Pancreas (tissue), 10 donors: ENCODE measurements at regions not wholly inside any gene's neighbourhood (a gene's known extent, or its start where the extent isn't known, plus 50 kb on each side); places are given as distances from the start of the nearest gene placed in this dataset.

ENCODE experiments used
- ATAC-seq, 4 donors: fragments of 200-7000 bp; cut with Tn5 transposase; one replicate each; pipeline versions ENCODE4 v1.8.0 to v1.9.1; 2020; ENCODE audit warnings: mild to moderate bottlenecking in 4 of 4, moderate library complexity in 4 of 4
- DNase-seq, 6 donors: peaks; one replicate each; pipeline ENCODE4 v3.0.0-alpha.2; 2020
- FAIRE-seq: peaks from 2 replicates; lab custom pipeline; 2012; peaks lifted over from hg19 to GRCh38; lab: Jason Lieb, UNC
- H3K27ac ChIP-seq, 4 donors: fragments of 200-600 bp; sonication (generic); 1 replicate in 3 of 4; 2 replicates in 1 of 4; pipeline versions ENCODE4 v1.5.0 to v1.8.0; 2020
- H3K27me3 ChIP-seq, 4 donors: fragments of 200-600 bp; one replicate each; pipeline ENCODE4 v1.8.0; 2021
- H3K36me3 ChIP-seq, 3 donors: fragments of 200-600 bp; sonication (generic) in 1 of 3; one replicate each; pipeline versions ENCODE4 v1.5.0 to v1.8.0; 2020 to 2021
- H3K4me1 ChIP-seq, 3 donors: fragments of 200-600 bp; one replicate each; pipeline ENCODE4 v1.8.0; 2021
- H3K4me3 ChIP-seq, 4 donors: fragments of 200-600 bp; sonication (generic) in 2 of 4; one replicate each; pipeline versions ENCODE4 v1.5.0 to v1.8.0; 2020 to 2021
- H3K9me3 ChIP-seq, 4 donors: fragments of 200-600 bp; one replicate each; pipeline ENCODE4 v1.8.0; 2021
- WGBS, 2 donors: extraction: QIAGEN DNeasy Blood & Tissue Kit; methylation state at CpG; one replicate each; pipeline ENCODE4 v1.1.7; 2013; 5-methylcytosine and 5-hydroxymethylcytosine counted together
- intact Hi-C, 3 donors: fragments of 100-400 bp; cut with DNase I; formaldehyde crosslinking; loops; one replicate each; pipeline versions ENCODE4 v1.11.1 to v1.14.2; 2022
- TF ChIP-seq, protein P1 (sequence below), 4 donors: fragments of 200-600 bp; sonication (generic) in 3 of 4; IDR thresholded peaks; one replicate each; pipeline versions ENCODE4 v1.5.0 to v1.8.0; 2021; ENCODE audit warnings: antibody characterized with exemption in 4 of 4
- donor health status: healthy with polysubstance abuse.
- donor health status: DM: no; HTN: no; CAD: no; lungs with moderate emphysema.
- donor health status: DM: no; HTN: no; CAD: no.
- donor health status: control.
- donor health status: control.
- donor health status: Bipolar disorder and iron deficiency.
- donor health status: DM: yes; HTN: yes; CAD: no.
- donor health status: DM: no; HTN: no; CAD: no.
- donor health status: DM: no; HTN: no; CAD: no.
- donor health status: DM: yes; HTN: yes; CAD: no.

- FAIRE-seq (no peak), DNase-seq (peak in 1 of 6 donors; percentile 57), ATAC-seq (no peak)
- Histone ChIP-seq H3K9me3 (no peaks in the 10 kb centered on the region), H3K4me3 (no peak overlapping the region), H3K4me1 (no peaks in the 10 kb centered on the region), H3K27me3 (no peaks in the 10 kb centered on the region), H3K36me3 (no peaks in the 10 kb centered on the region), H3K27ac (no peak overlapping the region)
- TF ChIP-seq, protein P1, sequence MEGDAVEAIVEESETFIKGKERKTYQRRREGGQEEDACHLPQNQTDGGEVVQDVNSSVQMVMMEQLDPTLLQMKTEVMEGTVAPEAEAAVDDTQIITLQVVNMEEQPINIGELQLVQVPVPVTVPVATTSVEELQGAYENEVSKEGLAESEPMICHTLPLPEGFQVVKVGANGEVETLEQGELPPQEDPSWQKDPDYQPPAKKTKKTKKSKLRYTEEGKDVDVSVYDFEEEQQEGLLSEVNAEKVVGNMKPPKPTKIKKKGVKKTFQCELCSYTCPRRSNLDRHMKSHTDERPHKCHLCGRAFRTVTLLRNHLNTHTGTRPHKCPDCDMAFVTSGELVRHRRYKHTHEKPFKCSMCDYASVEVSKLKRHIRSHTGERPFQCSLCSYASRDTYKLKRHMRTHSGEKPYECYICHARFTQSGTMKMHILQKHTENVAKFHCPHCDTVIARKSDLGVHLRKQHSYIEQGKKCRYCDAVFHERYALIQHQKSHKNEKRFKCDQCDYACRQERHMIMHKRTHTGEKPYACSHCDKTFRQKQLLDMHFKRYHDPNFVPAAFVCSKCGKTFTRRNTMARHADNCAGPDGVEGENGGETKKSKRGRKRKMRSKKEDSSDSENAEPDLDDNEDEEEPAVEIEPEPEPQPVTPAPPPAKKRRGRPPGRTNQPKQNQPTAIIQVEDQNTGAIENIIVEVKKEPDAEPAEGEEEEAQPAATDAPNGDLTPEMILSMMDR (IDR thresholded peaks at IDR 0.05): no peak
- 54 to 66% methylated on average over 3 of the region's 3 CpGs for WGBS, 2 donors
- intact Hi-C loops: no loop called here
Measured at GRCh38 chr2:117571590-117572349, 242.7 kb upstream of the DDX18 start.

DNA sequence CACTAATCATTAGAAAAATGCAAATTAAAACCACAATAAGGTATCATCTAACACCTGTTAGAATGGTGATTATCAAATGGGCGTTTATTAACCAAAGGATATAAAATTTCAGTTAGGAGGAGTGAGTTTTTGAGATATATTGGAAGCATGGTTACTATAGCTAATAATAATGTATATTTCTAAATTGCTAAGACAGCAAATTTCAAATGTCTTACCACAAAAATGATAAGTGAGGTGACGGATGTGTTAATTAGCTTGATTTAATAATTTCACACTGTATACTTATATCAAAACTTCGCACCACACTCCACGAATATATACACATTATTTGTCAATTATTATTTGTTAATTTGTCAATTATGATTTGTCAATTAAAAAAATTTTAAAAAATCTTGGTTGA is 227.2 kb upstream of the DDX18 start:
- H3K4me3 ChIP-seq: no peak overlapping the region
- H3K27ac ChIP-seq: no peak overlapping the region
- TF ChIP-seq, protein P1 (IDR thresholded peaks at IDR 0.05): no peak
- no peaks in the 10 kb centered on the region for H3K27me3 ChIP-seq
- WGBS, 2 donors: 63 to 72% methylated on average over 4 of the region's 4 CpGs
- FAIRE-seq: no peak
- intact Hi-C loops: no loop called here
- no peak for DNase-seq
- H3K4me1 ChIP-seq: no peaks in the 10 kb centered on the region
- H3K36me3 ChIP-seq: no peaks in the 10 kb centered on the region
- H3K9me3 ChIP-seq: no peaks in the 10 kb centered on the region
- ATAC-seq: no peak

DNA sequence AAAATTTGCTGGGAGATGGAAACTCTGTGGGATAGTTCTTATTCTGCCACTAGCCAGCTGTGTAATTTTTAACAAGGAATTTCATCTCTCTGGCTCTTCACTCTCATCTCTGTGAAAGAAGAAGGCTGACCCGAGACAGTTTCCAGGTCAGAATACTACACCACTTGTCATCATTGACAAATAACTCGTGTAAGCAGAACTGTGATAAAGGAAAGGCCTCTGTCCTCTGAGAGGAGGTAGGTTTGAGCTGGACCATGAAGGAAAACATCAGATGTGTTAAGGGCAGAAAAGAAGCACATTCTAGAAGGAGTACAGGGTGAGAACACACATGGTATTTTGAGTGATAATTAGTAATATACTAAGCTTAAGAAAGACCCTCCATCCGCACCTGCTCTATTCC is 211.4 kb upstream of the DDX18 start:
- WGBS, 2 donors: 42 to 46% methylated on average over 3 of the region's 3 CpGs
- Histone ChIP-seq H3K4me3 (no peak overlapping the region), H3K36me3 (no peaks in the 10 kb centered on the region), H3K27ac (no peak overlapping the region), H3K9me3 (no peaks in the 10 kb centered on the region), H3K27me3 (no peaks in the 10 kb centered on the region), H3K4me1 (no peaks in the 10 kb centered on the region)
- no peak for FAIRE-seq
- ATAC-seq: no peak
- intact Hi-C loops: no loop called here
- DNase-seq: no peak
- TF ChIP-seq, protein P1 (IDR thresholded peaks at IDR 0.05): no peak

- WGBS, 2 donors: 17 to 20% methylated on average over 5 of the region's 5 CpGs
- no peak overlapping the region for H3K27ac ChIP-seq
- FAIRE-seq: no peak
- no peaks in the 10 kb centered on the region for H3K36me3 ChIP-seq
- intact Hi-C loops: no loop called here
- DNase-seq: no peak
- no peak overlapping the region for H3K4me3 ChIP-seq
- H3K27me3 ChIP-seq: no peaks in the 10 kb centered on the region
- TF ChIP-seq, protein P1 (IDR thresholded peaks at IDR 0.05): no peak
- no peaks in the 10 kb centered on the region for H3K4me1 ChIP-seq
- no peaks in the 10 kb centered on the region for H3K9me3 ChIP-seq
- ATAC-seq: no peak
Measured at GRCh38 chr2:117603567-117603966, 210.9 kb upstream of the DDX18 start.

GRCh38 chr2:117607202-117607601 is 207.3 kb upstream of the DDX18 start:
- intact Hi-C loops: no loop called here
- H3K4me3 ChIP-seq: no peak overlapping the region
- TF ChIP-seq, protein P1 (IDR thresholded peaks at IDR 0.05): no peak
- no peaks in the 10 kb centered on the region for H3K9me3 ChIP-seq
- DNase-seq (no peak), ATAC-seq (no peak), FAIRE-seq (no peak)
- H3K4me1 ChIP-seq: no peaks in the 10 kb centered on the region
- no peaks in the 10 kb centered on the region for H3K27me3 ChIP-seq
- H3K36me3 ChIP-seq: no peaks in the 10 kb centered on the region
- 20 to 68% methylated on average over 2 of the region's 2 CpGs for WGBS, 2 donors
- H3K27ac ChIP-seq: no peak overlapping the region
